ENCODE measurements at regions not wholly inside any gene's neighbourhood (a gene's known extent, or its start where the extent isn't known, plus 50 kb on each side); places are given as distances from the start of the nearest gene placed in this dataset.

GRCh38 chr5:84632418-84632817, 247.7 kb upstream of the EDIL3 start (continued):
- TF ChIP-seq CHD7 (IDR thresholded peaks at IDR 0.05; ENCODE audit: insufficient replicate concordance, low read length) (no peak), NANOG (IDR thresholded peaks at IDR 0.05; ENCODE audit: insufficient read depth, low read depth, low read length, poor library complexity, severe bottlenecking) (no peak), KDM4A (IDR thresholded peaks at IDR 0.05; ENCODE audit: low read depth, low read length, severe bottlenecking) (no peak), RFX5 (IDR thresholded peaks at IDR 0.05; ENCODE audit: borderline replicate concordance, low read depth, low read length) (no peak), SRF (IDR thresholded peaks at IDR 0.05; ENCODE audit: low read depth, low read length) (no peak), RAD21 (IDR thresholded peaks at IDR 0.05 in 1 of 2, conservative IDR thresholded peaks at IDR 0.05 in 1 of 2; ENCODE audit: low read depth in 2 of 2, low read length in 2 of 2) (no peak), SIX5 (IDR thresholded peaks at IDR 0.05; ENCODE audit: low read depth, low read length) (no peak)

Data from H1 (cell line).